ENCODE measurements at regions not wholly inside any gene's neighbourhood (a gene's known extent, or its start where the extent isn't known, plus 50 kb on each side); places are given as distances from the start of the nearest gene placed in this dataset.

DNA sequence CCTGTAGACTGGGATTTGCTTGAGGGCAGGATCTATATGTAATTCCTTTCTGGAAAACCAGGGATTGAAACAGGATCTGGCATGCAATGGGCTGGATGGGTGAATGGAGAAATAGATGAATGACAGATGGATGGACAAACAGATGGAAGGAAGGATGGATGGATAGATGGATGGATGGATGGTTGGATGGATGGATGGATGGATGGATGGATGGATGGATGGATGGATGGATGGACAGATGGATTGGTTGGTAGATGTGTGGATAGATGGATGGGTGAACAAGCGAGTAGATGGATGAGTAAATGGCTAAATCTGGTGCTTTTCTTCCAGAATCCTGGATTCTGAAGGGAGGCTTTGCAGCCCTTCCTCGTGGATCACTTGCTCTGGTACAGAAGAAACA lies 162.5 kb upstream of the SMIM23 start:
- no peaks in the 10 kb centered on the region for H3K9me3 ChIP-seq (replicated peaks; ENCODE audit: low read length)
- H3K4me3 ChIP-seq (ENCODE audit: low read length), result no peak overlapping the region
- no peaks in the 10 kb centered on the region for H3K36me3 ChIP-seq (ENCODE audit: insufficient read depth, low read length)
- no peaks in the 10 kb centered on the region for H3K4me1 ChIP-seq (ENCODE audit: control insufficient read depth, insufficient read depth, low read length)
- peaks cover 50% of the 10 kb centered on the region for H3K27me3 ChIP-seq (ENCODE audit: control insufficient read depth, insufficient read depth, low read length)
- H3K9ac ChIP-seq (ENCODE audit: low read depth, low read length), result no peak overlapping the region
- no peak overlapping the region for H3K4me2 ChIP-seq (ENCODE audit: low read length)

GRCh38 chr5:171623551-171624097 lies 162.0 kb upstream of the SMIM23 start:
- H3K4me2 ChIP-seq (ENCODE audit: low read length), result no peak overlapping the region
- no peaks in the 10 kb centered on the region for H3K4me1 ChIP-seq (ENCODE audit: control insufficient read depth, insufficient read depth, low read length)
- peaks cover 51% of the 10 kb centered on the region for H3K27me3 ChIP-seq (ENCODE audit: control insufficient read depth, insufficient read depth, low read length)
- H3K9ac ChIP-seq (ENCODE audit: low read depth, low read length), result no peak overlapping the region
- no peaks in the 10 kb centered on the region for H3K36me3 ChIP-seq (ENCODE audit: insufficient read depth, low read length)
- no peaks in the 10 kb centered on the region for H3K9me3 ChIP-seq (replicated peaks; ENCODE audit: low read length)
- H3K4me3 ChIP-seq (ENCODE audit: low read length), result no peak overlapping the region

DNA sequence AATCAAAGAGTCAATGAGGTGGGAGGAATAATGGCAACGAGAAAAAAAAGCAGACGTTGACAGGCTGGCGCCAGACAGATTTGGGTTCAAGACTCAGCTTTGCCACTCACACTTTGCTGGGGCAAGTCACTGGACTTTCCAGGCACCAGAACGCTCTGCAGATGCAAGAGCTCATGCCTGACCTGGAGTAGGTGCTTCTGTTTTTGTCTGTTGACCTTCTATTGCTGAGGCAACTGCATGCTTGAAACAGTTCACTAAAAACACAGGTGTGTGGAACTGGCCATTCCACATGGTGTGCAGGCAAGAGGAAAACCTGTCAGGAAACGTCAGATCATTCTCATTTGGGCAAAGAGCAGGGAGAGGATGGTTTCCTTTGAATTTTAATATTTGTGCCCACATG lies 161.2 kb upstream of the SMIM23 start:
- H3K4me2 ChIP-seq (ENCODE audit: low read length), result no peak overlapping the region
- H3K4me1 ChIP-seq (ENCODE audit: control insufficient read depth, insufficient read depth, low read length), result no peaks in the 10 kb centered on the region
- no peak overlapping the region for H3K4me3 ChIP-seq (ENCODE audit: low read length)
- H3K9me3 ChIP-seq (replicated peaks; ENCODE audit: low read length), result no peaks in the 10 kb centered on the region
- no peaks in the 10 kb centered on the region for H3K36me3 ChIP-seq (ENCODE audit: insufficient read depth, low read length)
- H3K9ac ChIP-seq (ENCODE audit: low read depth, low read length), result no peak overlapping the region
- peaks cover 59% of the 10 kb centered on the region for H3K27me3 ChIP-seq (ENCODE audit: control insufficient read depth, insufficient read depth, low read length)

DNA sequence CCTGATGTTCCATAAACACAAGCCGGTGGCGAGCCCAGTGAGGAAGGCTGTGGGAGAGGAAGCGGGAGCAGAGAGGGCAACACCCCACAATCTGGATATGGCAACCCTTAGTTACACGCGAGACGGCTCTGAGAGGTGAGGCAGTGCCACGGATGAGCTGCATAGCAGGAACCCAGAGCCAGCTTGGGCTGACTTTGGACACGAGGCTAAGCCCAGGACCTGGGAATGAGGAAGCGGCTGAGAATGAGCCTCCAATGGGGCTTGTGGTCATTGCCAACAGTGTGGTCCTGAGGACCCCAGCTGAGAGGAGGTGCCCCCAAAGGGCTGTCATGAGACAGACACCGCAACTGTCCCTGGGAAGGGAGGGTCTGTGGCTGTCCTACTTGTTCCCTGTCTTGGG lies 160.0 kb upstream of the SMIM23 start:
- no peaks in the 10 kb centered on the region for H3K9me3 ChIP-seq (replicated peaks; ENCODE audit: low read length)
- no peak overlapping the region for H3K9ac ChIP-seq (ENCODE audit: low read depth, low read length)
- H3K36me3 ChIP-seq (ENCODE audit: insufficient read depth, low read length), result no peaks in the 10 kb centered on the region
- peaks cover 7% of the 10 kb centered on the region for H3K4me1 ChIP-seq (ENCODE audit: control insufficient read depth, insufficient read depth, low read length)
- no peak overlapping the region for H3K4me2 ChIP-seq (ENCODE audit: low read length)
- peaks cover 68% of the 10 kb centered on the region for H3K27me3 ChIP-seq (ENCODE audit: control insufficient read depth, insufficient read depth, low read length)
- no peak overlapping the region for H3K4me3 ChIP-seq (ENCODE audit: low read length)

- H3K4me1 ChIP-seq (ENCODE audit: control insufficient read depth, insufficient read depth, low read length), result peaks cover 7% of the 10 kb centered on the region
- H3K4me2 ChIP-seq (ENCODE audit: low read length), result no peak overlapping the region
- H3K4me3 ChIP-seq (ENCODE audit: low read length), result no peak overlapping the region
- H3K27me3 ChIP-seq (ENCODE audit: control insufficient read depth, insufficient read depth, low read length), result peaks cover 67% of the 10 kb centered on the region
- no peak overlapping the region for H3K9ac ChIP-seq (ENCODE audit: low read depth, low read length)
- no peaks in the 10 kb centered on the region for H3K36me3 ChIP-seq (ENCODE audit: insufficient read depth, low read length)
- no peaks in the 10 kb centered on the region for H3K9me3 ChIP-seq (replicated peaks; ENCODE audit: low read length)
These were observed 157.5 kb upstream of the SMIM23 start for GRCh38 chr5:171627936-171628632.

GRCh38 chr5:171628633-171628974 lies 157.0 kb upstream of the SMIM23 start:
- Histone ChIP-seq H3K27me3 (ENCODE audit: control insufficient read depth, insufficient read depth, low read length) (peaks cover 62% of the 10 kb centered on the region), H3K36me3 (ENCODE audit: insufficient read depth, low read length) (no peaks in the 10 kb centered on the region), H3K4me1 (ENCODE audit: control insufficient read depth, insufficient read depth, low read length) (peaks cover 7% of the 10 kb centered on the region), H3K4me2 (ENCODE audit: low read length) (no peak overlapping the region), H3K9me3 (replicated peaks; ENCODE audit: low read length) (no peaks in the 10 kb centered on the region), H3K4me3 (ENCODE audit: low read length) (no peak overlapping the region), H3K9ac (ENCODE audit: low read depth, low read length) (no peak overlapping the region)

GRCh38 chr5:171629221-171629620 lies 156.4 kb upstream of the SMIM23 start:
- peaks cover 59% of the 10 kb centered on the region for H3K27me3 ChIP-seq (ENCODE audit: control insufficient read depth, insufficient read depth, low read length)
- H3K4me3 ChIP-seq (ENCODE audit: low read length), result no peak overlapping the region
- no peak overlapping the region for H3K4me2 ChIP-seq (ENCODE audit: low read length)
- no peak overlapping the region for H3K9ac ChIP-seq (ENCODE audit: low read depth, low read length)
- H3K9me3 ChIP-seq (replicated peaks; ENCODE audit: low read length), result no peaks in the 10 kb centered on the region
- peaks cover 7% of the 10 kb centered on the region for H3K4me1 ChIP-seq (ENCODE audit: control insufficient read depth, insufficient read depth, low read length)
- no peaks in the 10 kb centered on the region for H3K36me3 ChIP-seq (ENCODE audit: insufficient read depth, low read length)

DNA sequence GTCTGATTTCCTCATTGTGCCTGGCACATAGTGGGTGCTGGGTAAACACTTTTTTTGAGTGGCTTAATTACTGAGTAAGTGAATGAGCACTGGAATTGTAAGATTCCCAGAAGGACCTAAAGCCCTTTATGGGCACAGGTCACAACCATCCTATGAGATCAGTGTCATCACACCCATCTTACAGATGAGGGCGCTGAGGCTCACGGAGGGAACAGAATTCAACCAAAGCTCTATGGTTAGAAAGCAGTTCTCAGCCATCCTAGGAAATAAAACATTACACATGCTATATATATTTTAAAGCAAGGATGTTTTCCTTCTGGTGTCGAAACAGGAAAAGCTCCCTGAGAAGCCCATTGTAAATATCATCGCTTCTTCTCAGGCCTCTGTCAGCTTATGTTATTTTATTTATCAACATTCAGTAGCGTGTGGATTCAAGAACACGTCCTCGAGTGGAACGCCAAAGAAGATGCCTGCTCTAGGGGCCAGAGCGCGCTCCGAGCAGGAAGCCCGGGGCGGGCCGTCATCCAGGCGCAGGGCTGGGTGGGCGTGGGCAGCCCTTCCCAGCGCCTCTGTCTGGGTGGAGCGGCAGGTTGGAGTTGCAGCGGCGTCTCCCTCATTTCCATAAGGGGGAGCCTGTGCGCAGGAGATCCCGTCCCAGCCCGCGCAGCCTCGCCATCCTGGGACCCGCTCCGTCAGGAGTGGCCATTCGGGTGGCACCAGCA lies 155.8 kb upstream of the SMIM23 start:
- peaks cover 57% of the 10 kb centered on the region for H3K27me3 ChIP-seq (ENCODE audit: control insufficient read depth, insufficient read depth, low read length)
- H3K9ac ChIP-seq (ENCODE audit: low read depth, low read length), result no peak overlapping the region
- no peaks in the 10 kb centered on the region for H3K9me3 ChIP-seq (replicated peaks; ENCODE audit: low read length)
- H3K4me3 ChIP-seq (ENCODE audit: low read length), result no peak overlapping the region
- H3K4me2 ChIP-seq (ENCODE audit: low read length), result peak overlapping the region; percentile 68
- no peaks in the 10 kb centered on the region for H3K36me3 ChIP-seq (ENCODE audit: insufficient read depth, low read length)
- H3K4me1 ChIP-seq (ENCODE audit: control insufficient read depth, insufficient read depth, low read length), result peaks cover 7% of the 10 kb centered on the region

DNA sequence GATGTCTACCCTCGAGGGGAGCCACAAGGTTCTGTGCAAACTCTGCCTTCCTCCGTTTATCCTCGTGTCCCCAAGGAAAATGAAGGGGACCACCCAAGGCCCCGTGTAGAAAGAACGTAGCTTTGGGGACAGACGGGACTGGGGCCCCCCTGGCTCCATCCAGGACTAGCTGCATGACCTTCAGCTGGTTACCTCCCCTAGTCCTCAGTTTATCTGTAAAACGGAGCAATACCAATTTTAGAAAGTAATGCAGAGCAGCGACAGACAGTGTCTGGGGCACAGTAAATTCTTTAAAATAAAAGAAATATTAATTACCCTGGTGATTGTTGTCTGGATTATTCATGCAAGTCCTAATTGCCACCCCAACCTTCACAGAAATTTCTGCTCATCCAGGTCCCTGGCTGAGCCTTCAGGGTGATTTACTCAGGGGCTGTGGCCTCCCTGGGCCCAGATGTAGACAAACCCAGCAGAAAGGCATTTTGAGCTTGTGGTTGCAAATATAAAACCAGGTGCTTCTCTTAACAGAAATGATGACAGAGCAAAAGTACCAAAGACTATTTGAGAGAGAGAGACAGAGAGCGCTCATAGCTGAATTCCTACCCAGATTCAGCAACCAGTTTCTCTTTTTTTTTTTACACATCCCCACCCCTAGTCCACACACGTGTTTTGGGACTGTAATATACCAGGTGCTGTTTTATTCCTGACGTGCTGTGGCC lies 155.1 kb upstream of the SMIM23 start:
- no peaks in the 10 kb centered on the region for H3K9me3 ChIP-seq (replicated peaks; ENCODE audit: low read length)
- H3K9ac ChIP-seq (ENCODE audit: low read depth, low read length), result no peak overlapping the region
- peaks cover 7% of the 10 kb centered on the region for H3K4me1 ChIP-seq (ENCODE audit: control insufficient read depth, insufficient read depth, low read length)
- H3K4me3 ChIP-seq (ENCODE audit: low read length), result no peak overlapping the region
- H3K36me3 ChIP-seq (ENCODE audit: insufficient read depth, low read length), result no peaks in the 10 kb centered on the region
- peak overlapping the region; percentile 68 for H3K4me2 ChIP-seq (ENCODE audit: low read length)
- H3K27me3 ChIP-seq (ENCODE audit: control insufficient read depth, insufficient read depth, low read length), result peaks cover 61% of the 10 kb centered on the region

- H3K4me1 ChIP-seq (ENCODE audit: control insufficient read depth, insufficient read depth, low read length), result peaks cover 7% of the 10 kb centered on the region
- H3K4me2 ChIP-seq (ENCODE audit: low read length), result no peak overlapping the region
- H3K4me3 ChIP-seq (ENCODE audit: low read length), result no peak overlapping the region
- H3K27me3 ChIP-seq (ENCODE audit: control insufficient read depth, insufficient read depth, low read length), result peaks cover 57% of the 10 kb centered on the region
- no peaks in the 10 kb centered on the region for H3K36me3 ChIP-seq (ENCODE audit: insufficient read depth, low read length)
- no peak overlapping the region for H3K9ac ChIP-seq (ENCODE audit: low read depth, low read length)
- H3K9me3 ChIP-seq (replicated peaks; ENCODE audit: low read length), result no peaks in the 10 kb centered on the region
These were observed 153.0 kb upstream of the SMIM23 start for GRCh38 chr5:171632616-171633015.

DNA sequence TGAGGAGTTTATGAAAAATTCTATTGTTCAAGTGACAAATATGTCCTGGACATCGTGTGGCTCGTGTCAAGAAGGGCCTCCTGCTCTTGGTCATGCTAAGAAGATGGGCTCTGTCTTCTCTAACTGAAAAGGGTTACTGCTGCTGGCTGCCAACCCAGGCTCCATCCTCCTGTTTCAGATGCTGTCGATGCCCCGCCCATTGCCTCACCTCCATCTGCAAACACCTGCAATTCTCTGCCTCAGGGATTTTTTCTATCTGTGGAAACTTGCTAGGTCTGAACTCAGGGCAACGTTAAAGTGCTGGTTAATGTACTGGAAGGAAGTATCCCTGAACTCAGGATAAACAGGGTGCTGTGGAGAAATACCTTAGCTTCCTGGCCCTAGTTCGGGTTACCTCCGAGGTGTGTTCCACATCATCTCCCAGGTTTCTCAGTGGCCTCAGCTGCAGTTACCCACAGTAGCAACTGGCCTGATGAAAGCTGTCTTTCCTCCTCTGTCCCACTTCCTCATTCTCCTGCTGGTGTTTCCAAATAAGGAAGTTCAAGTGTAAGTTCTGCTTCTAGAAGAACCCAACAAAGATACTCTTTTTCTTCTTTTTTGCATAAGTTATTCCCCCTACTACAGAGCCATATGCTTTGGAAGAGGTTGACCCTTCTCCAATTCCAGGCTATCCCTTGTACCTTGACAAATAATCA lies 151.7 kb upstream of the SMIM23 start:
- Histone ChIP-seq H3K4me3 (ENCODE audit: low read length) (no peak overlapping the region), H3K4me2 (ENCODE audit: low read length) (no peak overlapping the region), H3K4me1 (ENCODE audit: control insufficient read depth, insufficient read depth, low read length) (peaks cover 7% of the 10 kb centered on the region), H3K36me3 (ENCODE audit: insufficient read depth, low read length) (no peaks in the 10 kb centered on the region), H3K9ac (ENCODE audit: low read depth, low read length) (no peak overlapping the region), H3K9me3 (replicated peaks; ENCODE audit: low read length) (no peaks in the 10 kb centered on the region), H3K27me3 (ENCODE audit: control insufficient read depth, insufficient read depth, low read length) (peaks cover 56% of the 10 kb centered on the region)
